Ovary (tissue), 7 donors: ENCODE measurements at regions not wholly inside any gene's neighbourhood (a gene's known extent, or its start where the extent isn't known, plus 50 kb on each side); places are given as distances from the start of the nearest gene placed in this dataset.

Experiments
- DNase-seq, 5 donors: peaks; one replicate each; pipeline ENCODE4 v3.0.0-alpha.2; 2019 to 2020
- H3K27ac ChIP-seq, 2 donors: fragments of 200-600 bp; one replicate each; pipeline versions ENCODE4 v1.5.1 to v1.8.0; 2019 to 2022
- H3K27me3 ChIP-seq: fragments of 200-600 bp; one replicate; pipeline ENCODE4 v1.8.0; 2022
- H3K36me3 ChIP-seq: fragments of 200-600 bp; sonication (generic); one replicate; pipeline ENCODE4 v1.5.1; 2019
- H3K4me1 ChIP-seq: one replicate; pipeline ENCODE4 v1.8.1; 2013; ENCODE audit warnings: mild to moderate bottlenecking, moderate library complexity; ENCODE audit not compliant: insufficient read depth
- H3K4me3 ChIP-seq: fragments of 200-600 bp; sonication (generic); one replicate; pipeline ENCODE4 v1.5.1; 2017
- H3K9me3 ChIP-seq, 2 donors: fragments of 200-600 bp in 1 of 2; sonication (generic) in 1 of 2; one replicate each; pipeline versions ENCODE4 v1.5.1 to v1.8.1; 2013 to 2019; ENCODE audit warnings: mild to moderate bottlenecking in 1 of 2, moderate library complexity in 1 of 2
- CTCF ChIP-seq, 3 donors: fragments of 450-650 bp in 2 of 3; fragments of 200-600 bp in 1 of 3; IDR thresholded peaks; one replicate each; pipeline versions ENCODE4 v1.5.1 to v1.8.0; 2016 to 2022; ENCODE audit warnings: antibody characterized with exemption in 3 of 3, mild to moderate bottlenecking in 1 of 3
- EP300 ChIP-seq: sonication (generic); formaldehyde crosslinking; IDR thresholded peaks from one replicate; pipeline ENCODE4 v1.6.1; 2017; ENCODE audit warnings: antibody characterized with exemption
- POLR2A ChIP-seq: fragments of 450-650 bp; IDR thresholded peaks from one replicate; pipeline ENCODE4 v1.6.1; 2017; ENCODE audit warnings: antibody characterized with exemption, mild to moderate bottlenecking, moderate library complexity
- WGBS, 3 donors: extraction: QIAGEN DNeasy Blood & Tissue Kit in 1 of 3; methylation state at CpG; one replicate each; pipeline versions ENCODE4 v1.1.5 to v1.1.7; 2013 to 2017; 5-methylcytosine and 5-hydroxymethylcytosine counted together
- intact Hi-C, 4 donors: fragments of 100-400 bp; cut with DNase I; formaldehyde crosslinking; loops; one replicate each; pipeline versions ENCODE4 v1.11.0 to v1.15.1; 2022 to 2023
- donor health status: DM: no; HTN: no; CAD: no; lungs with moderate emphysema.
- donor health status: DM: no; HTN: no; CAD: no.
- donor health status: Bipolar disorder and iron deficiency.
- donor health status: DM: no; HTN: no; CAD: no.
- donor health status: DM: yes; HTN: yes; CAD: no.

GRCh38 chr2:76668279-76668678 lies 853.9 kb downstream of the LRRTM4 start:
- no peaks in the 10 kb centered on the region for H3K36me3 ChIP-seq
- 12 to 17% (median 12%) methylated on average over 1 of the region's 1 CpG for WGBS, 3 donors
- no peaks in the 10 kb centered on the region for H3K27me3 ChIP-seq

GRCh38 chr2:76667821-76668271 lies 854.3 kb downstream of the LRRTM4 start:
- intact Hi-C loops, result no loop called here
- 55 to 71% (median 64%) methylated on average over 8 of the region's 8 CpGs for WGBS, 3 donors
- Histone ChIP-seq H3K9me3 (no peaks in the 10 kb centered on the region), H3K36me3 (no peaks in the 10 kb centered on the region), H3K4me1 (no peaks in the 10 kb centered on the region), H3K27ac (no peak overlapping the region), H3K4me3 (no peak overlapping the region), H3K27me3 (no peaks in the 10 kb centered on the region)
- TF ChIP-seq EP300, result no peak
- DNase-seq, result no peak

More at GRCh38 chr2:76668279-76668678, 853.9 kb downstream of the LRRTM4 start:
- intact Hi-C loops, result no loop called here
- H3K27ac ChIP-seq, result no peak overlapping the region
- H3K4me1 ChIP-seq, result no peaks in the 10 kb centered on the region
- DNase-seq, result no peak
- H3K9me3 ChIP-seq, result no peaks in the 10 kb centered on the region
- H3K4me3 ChIP-seq, result no peak overlapping the region
- no peak for TF ChIP-seq EP300
- no peak for TF ChIP-seq CTCF (IDR thresholded peaks at IDR 0.05)
- no peak for TF ChIP-seq POLR2A

- intact Hi-C loops, result no loop called here
- Histone ChIP-seq H3K27ac (no peak overlapping the region), H3K36me3 (no peaks in the 10 kb centered on the region), H3K4me3 (no peak overlapping the region), H3K9me3 (no peaks in the 10 kb centered on the region), H3K27me3 (no peaks in the 10 kb centered on the region), H3K4me1 (no peaks in the 10 kb centered on the region)
- 5 to 20% (median 14%) methylated on average over 2 of the region's 2 CpGs for WGBS, 3 donors
- DNase-seq, result no peak
- no peak for TF ChIP-seq CTCF (IDR thresholded peaks at IDR 0.05)
- no peak for TF ChIP-seq POLR2A
- no peak for TF ChIP-seq EP300
Observed at GRCh38 chr2:76642129-76642528, 880.0 kb downstream of the LRRTM4 start.

GRCh38 chr2:76641506-76641905 lies 880.7 kb downstream of the LRRTM4 start:
- no peaks in the 10 kb centered on the region for H3K4me1 ChIP-seq
- DNase-seq, result no peak
- intact Hi-C loops, result no loop called here
- no peak for TF ChIP-seq CTCF (IDR thresholded peaks at IDR 0.05)
- no peak for TF ChIP-seq POLR2A
- TF ChIP-seq EP300, result no peak
- H3K9me3 ChIP-seq, result no peaks in the 10 kb centered on the region
- no peak overlapping the region for H3K4me3 ChIP-seq
- no peak overlapping the region for H3K27ac ChIP-seq
- no peaks in the 10 kb centered on the region for H3K27me3 ChIP-seq
- no peaks in the 10 kb centered on the region for H3K36me3 ChIP-seq
- WGBS, 3 donors, result 68 to 79% (median 68%) methylated on average over 3 of the region's 3 CpGs

- Histone ChIP-seq H3K9me3 (no peaks in the 10 kb centered on the region), H3K36me3 (no peaks in the 10 kb centered on the region), H3K4me1 (no peaks in the 10 kb centered on the region), H3K27me3 (no peaks in the 10 kb centered on the region), H3K27ac (no peak overlapping the region), H3K4me3 (no peak overlapping the region)
- TF ChIP-seq EP300 (no peak), POLR2A (no peak), CTCF (IDR thresholded peaks at IDR 0.05) (no peak)
- DNase-seq, result no peak
- 77 to 85% (median 79%) methylated on average over 1 of the region's 1 CpG for whole genome bisulfite sequencing, 3 donors
- intact Hi-C loops, result no loop called here
Observed at GRCh38 chr2:76640905-76641304, 881.3 kb downstream of the LRRTM4 start.
